ENCODE measurements at regions not wholly inside any gene's neighbourhood (a gene's known extent, or its start where the extent isn't known, plus 50 kb on each side); places are given as distances from the start of the nearest gene placed in this dataset.

DNA sequence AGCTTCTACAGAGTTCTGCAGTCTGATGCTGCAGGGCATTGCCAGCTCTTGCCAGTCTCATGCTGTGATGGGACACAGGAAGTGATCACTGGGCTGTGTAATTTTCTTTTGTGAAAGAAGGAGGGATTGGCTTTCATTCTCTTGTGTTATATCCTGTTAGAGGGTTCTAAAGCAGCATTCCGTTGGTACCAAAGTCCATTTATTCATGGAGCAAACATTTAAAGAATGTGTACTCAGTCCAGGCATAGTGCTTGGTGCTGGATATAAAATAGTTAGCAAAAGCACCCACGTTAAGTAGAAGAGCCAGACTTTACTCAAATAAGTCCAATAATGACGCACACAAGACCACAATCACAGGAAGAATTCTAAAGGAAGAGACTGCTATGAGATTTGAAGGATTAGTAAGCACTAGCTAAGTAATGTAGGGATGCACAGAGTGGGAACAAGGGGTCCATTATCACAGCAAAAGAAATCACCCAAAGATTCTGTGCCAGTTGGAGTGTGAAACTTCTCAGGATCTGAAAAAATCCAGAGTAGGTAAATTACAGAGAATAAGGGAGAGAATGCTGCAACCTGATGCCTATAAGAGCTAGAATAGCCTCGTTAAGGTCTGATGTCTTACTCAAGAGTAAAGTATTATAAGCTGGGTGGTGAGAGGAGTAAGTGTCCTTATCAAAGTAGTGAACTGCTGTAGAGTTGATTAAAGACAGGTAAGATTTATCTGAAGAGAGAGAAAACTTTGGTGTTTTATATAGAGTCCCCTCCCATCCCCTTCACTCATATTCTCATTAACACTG lies 728.3 kb downstream of the METTL15 start:
- TF ChIP-seq, protein P1, sequence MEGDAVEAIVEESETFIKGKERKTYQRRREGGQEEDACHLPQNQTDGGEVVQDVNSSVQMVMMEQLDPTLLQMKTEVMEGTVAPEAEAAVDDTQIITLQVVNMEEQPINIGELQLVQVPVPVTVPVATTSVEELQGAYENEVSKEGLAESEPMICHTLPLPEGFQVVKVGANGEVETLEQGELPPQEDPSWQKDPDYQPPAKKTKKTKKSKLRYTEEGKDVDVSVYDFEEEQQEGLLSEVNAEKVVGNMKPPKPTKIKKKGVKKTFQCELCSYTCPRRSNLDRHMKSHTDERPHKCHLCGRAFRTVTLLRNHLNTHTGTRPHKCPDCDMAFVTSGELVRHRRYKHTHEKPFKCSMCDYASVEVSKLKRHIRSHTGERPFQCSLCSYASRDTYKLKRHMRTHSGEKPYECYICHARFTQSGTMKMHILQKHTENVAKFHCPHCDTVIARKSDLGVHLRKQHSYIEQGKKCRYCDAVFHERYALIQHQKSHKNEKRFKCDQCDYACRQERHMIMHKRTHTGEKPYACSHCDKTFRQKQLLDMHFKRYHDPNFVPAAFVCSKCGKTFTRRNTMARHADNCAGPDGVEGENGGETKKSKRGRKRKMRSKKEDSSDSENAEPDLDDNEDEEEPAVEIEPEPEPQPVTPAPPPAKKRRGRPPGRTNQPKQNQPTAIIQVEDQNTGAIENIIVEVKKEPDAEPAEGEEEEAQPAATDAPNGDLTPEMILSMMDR (IDR thresholded peaks at IDR 0.05; ENCODE audit: insufficient read depth, low read length, poor library complexity, severe bottlenecking), result no peak
- no peak for TF ChIP-seq EZH2phosphoT487 (conservative IDR thresholded peaks at IDR 0.05; ENCODE audit: low read length)

Data from SU-DHL-6 (cell line).